HepG2 (cell line): ENCODE measurements at regions not wholly inside any gene's neighbourhood (a gene's known extent, or its start where the extent isn't known, plus 50 kb on each side); places are given as distances from the start of the nearest gene placed in this dataset.

Source experiments
- FOXK1 ChIP-seq: sonication (generic); formaldehyde crosslinking; IDR thresholded peaks from 2 replicates; pipeline ENCODE4 v1.4.0; 2020; ENCODE audit warnings: low read depth, missing genetic modification reagents, borderline replicate concordance
- MEIS2 ChIP-seq: sonication (generic); formaldehyde crosslinking; IDR thresholded peaks from 2 replicates; pipeline ENCODE4 v1.9.0; 2021; ENCODE audit warnings: mild to moderate bottlenecking, missing genetic modification reagents
- PAF1 ChIP-seq: IDR thresholded peaks from 2 replicates; pipeline ENCODE4 v1.6.1; 2016; ENCODE audit warnings: missing genetic modification reagents, missing compliant biosample characterization
- PITX1 ChIP-seq: sonication (generic); formaldehyde crosslinking; IDR thresholded peaks from 2 replicates; pipeline ENCODE4 v1.5.1; 2020; ENCODE audit warnings: mild to moderate bottlenecking, missing genetic modification reagents
- RELA ChIP-seq: sonication (generic); formaldehyde crosslinking; IDR thresholded peaks from 2 replicates; pipeline ENCODE4 v1.4.0; 2020; ENCODE audit warnings: missing genetic modification reagents
- RFXAP ChIP-seq: sonication (generic); formaldehyde crosslinking; IDR thresholded peaks from 2 replicates; pipeline ENCODE4 v1.4.0; 2020; ENCODE audit warnings: missing genetic modification reagents, borderline replicate concordance
- ZNF33A ChIP-seq: sonication (generic); formaldehyde crosslinking; IDR thresholded peaks from 2 replicates; pipeline ENCODE4 v1.5.1; 2020; ENCODE audit warnings: missing genetic modification reagents, mild to moderate bottlenecking, moderate library complexity, borderline replicate concordance
- ZNF501 ChIP-seq: sonication (generic); formaldehyde crosslinking; IDR thresholded peaks from 2 replicates; pipeline ENCODE4 v1.5.1; 2020; ENCODE audit warnings: mild to moderate bottlenecking, moderate library complexity, missing genetic modification reagents
- ZNF672 ChIP-seq: sonication (generic); formaldehyde crosslinking; IDR thresholded peaks from 2 replicates; pipeline ENCODE4 v1.8.1; 2022; ENCODE audit warnings: missing genetic modification reagents
- ZNF768 ChIP-seq: sonication (generic); formaldehyde crosslinking; IDR thresholded peaks from 2 replicates; pipeline ENCODE4 v1.4.0; 2020; ENCODE audit warnings: missing genetic modification reagents
- ZNF782 ChIP-seq: sonication (generic); formaldehyde crosslinking; IDR thresholded peaks from 2 replicates; pipeline ENCODE4 v1.4.0; 2020; ENCODE audit warnings: missing genetic modification reagents, mild to moderate bottlenecking, borderline replicate concordance
- TF ChIP-seq, protein P1 (sequence below): IDR thresholded peaks from 2 replicates; pipeline ENCODE4 v1.6.1; 2016; ENCODE audit warnings: mild to moderate bottlenecking
- TF ChIP-seq, protein P2 (sequence below): sonication (generic); formaldehyde crosslinking; IDR thresholded peaks from 2 replicates; pipeline ENCODE4 v1.8.0; 2022; ENCODE audit warnings: mild to moderate bottlenecking, missing genetic modification reagents, moderate library complexity
- TF ChIP-seq, protein P3 (sequence below): sonication (generic); formaldehyde crosslinking; conservative IDR thresholded peaks from 2 replicates; pipeline ENCODE4 v1.8.0; 2022; ENCODE audit warnings: mild to moderate bottlenecking, moderate library complexity, missing genetic modification reagents
- TF ChIP-seq, protein P4 (sequence below): sonication (generic); formaldehyde crosslinking; IDR thresholded peaks from 2 replicates; pipeline ENCODE4 v1.5.1; 2020; ENCODE audit warnings: mild to moderate bottlenecking, missing genetic modification reagents
- TF ChIP-seq, protein P5 (sequence below): sonication (generic); formaldehyde crosslinking; IDR thresholded peaks from 2 replicates; pipeline ENCODE4 v1.4.0; 2020; ENCODE audit warnings: low read depth, mild to moderate bottlenecking, missing genetic modification reagents
- TF ChIP-seq, protein P6 (sequence below): sonication (generic); formaldehyde crosslinking; IDR thresholded peaks from 2 replicates; pipeline ENCODE4 v1.9.0; 2022; ENCODE audit warnings: missing genetic modification reagents, mild to moderate bottlenecking, borderline replicate concordance

DNA sequence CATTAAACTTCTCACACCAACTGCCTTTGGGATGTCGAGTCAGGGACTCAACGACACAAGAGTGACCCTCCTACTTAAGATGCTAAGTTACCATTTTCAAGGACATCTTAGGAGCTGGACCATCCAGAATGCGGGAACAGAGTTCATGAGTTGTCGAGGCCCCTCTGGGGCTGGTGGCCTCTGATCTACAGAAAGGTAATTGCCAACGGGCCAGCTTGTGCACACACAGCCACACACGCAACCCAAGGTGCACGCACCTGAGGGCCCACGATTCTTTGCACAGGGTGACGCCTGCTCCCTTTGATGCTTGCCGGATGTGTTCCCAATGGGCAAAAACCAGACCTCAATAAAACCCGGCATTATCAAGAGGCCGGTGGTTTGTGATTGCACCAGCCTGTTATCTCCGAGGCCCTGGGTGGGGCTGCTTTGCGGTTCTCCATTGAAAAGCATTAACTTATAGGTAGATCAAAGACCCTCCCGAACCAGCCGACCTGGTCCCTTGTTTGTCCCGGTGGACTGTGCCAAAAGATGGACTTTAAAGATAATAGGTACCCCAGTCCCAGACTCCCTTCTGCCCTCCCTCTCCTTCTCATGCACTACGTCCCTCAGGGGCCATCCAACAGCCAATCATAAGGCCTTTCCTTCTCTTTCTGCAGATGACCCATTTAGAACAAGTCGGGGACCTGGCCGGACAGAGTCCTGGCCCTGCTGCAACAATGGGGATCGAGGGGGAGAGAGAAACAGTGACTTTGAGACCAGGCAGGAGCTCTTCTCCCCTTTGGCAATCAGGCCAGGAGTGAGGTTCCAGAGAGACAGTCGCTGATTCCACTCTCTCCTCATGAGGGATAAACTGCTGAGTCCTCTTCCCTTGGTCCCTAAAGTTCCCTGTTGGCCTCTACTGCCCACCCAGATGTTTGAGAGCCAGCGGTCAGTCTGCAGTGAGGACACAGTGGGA lies 292.5 kb downstream of the SOX9 start (continued):
- TF ChIP-seq RELA (CRISPR knock-in tag) (peak; percentile 93), ZNF768 (peak; percentile 85), ZNF672 (no peak), MEIS2 (CRISPR knock-in tag) (peak; percentile 92), PITX1 (CRISPR knock-in tag) (peak; percentile 97), ZNF33A (no peak), RFXAP (peak; percentile 82; the same call in 1 of the 2 replicates), ZNF782 (CRISPR knock-in tag) (0 out of 2 replicates have a peak, but pooled peaks have one; percentile 49), PAF1 (CRISPR knock-in tag) (0 out of 2 replicates have a peak, but pooled peaks have one; percentile 30), FOXK1 (CRISPR knock-in tag) (peak; percentile 89; the same call in 1 of the 2 replicates), ZNF501 (CRISPR knock-in tag) (peak; percentile 91)
- TF ChIP-seq, protein P1, sequence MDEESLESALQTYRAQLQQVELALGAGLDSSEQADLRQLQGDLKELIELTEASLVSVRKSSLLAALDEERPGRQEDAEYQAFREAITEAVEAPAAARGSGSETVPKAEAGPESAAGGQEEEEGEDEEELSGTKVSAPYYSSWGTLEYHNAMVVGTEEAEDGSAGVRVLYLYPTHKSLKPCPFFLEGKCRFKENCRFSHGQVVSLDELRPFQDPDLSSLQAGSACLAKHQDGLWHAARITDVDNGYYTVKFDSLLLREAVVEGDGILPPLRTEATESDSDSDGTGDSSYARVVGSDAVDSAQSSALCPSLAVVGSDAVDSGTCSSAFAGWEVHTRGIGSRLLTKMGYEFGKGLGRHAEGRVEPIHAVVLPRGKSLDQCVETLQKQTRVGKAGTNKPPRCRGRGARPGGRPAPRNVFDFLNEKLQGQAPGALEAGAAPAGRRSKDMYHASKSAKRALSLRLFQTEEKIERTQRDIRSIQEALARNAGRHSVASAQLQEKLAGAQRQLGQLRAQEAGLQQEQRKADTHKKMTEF (CRISPR knock-in tag) = peak; percentile 99
- TF ChIP-seq, protein P2, sequence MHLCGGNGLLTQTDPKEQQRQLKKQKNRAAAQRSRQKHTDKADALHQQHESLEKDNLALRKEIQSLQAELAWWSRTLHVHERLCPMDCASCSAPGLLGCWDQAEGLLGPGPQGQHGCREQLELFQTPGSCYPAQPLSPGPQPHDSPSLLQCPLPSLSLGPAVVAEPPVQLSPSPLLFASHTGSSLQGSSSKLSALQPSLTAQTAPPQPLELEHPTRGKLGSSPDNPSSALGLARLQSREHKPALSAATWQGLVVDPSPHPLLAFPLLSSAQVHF = no peak
- TF ChIP-seq, protein P3, sequence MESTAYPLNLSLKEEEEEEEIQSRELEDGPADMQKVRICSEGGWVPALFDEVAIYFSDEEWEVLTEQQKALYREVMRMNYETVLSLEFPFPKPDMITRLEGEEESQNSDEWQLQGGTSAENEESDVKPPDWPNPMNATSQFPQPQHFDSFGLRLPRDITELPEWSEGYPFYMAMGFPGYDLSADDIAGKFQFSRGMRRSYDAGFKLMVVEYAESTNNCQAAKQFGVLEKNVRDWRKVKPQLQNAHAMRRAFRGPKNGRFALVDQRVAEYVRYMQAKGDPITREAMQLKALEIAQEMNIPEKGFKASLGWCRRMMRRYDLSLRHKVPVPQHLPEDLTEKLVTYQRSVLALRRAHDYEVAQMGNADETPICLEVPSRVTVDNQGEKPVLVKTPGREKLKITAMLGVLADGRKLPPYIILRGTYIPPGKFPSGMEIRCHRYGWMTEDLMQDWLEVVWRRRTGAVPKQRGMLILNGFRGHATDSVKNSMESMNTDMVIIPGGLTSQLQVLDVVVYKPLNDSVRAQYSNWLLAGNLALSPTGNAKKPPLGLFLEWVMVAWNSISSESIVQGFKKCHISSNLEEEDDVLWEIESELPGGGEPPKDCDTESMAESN (CRISPR knock-in tag) = peak; percentile 79; the same call in 1 of the 2 replicates
- TF ChIP-seq, protein P4, sequence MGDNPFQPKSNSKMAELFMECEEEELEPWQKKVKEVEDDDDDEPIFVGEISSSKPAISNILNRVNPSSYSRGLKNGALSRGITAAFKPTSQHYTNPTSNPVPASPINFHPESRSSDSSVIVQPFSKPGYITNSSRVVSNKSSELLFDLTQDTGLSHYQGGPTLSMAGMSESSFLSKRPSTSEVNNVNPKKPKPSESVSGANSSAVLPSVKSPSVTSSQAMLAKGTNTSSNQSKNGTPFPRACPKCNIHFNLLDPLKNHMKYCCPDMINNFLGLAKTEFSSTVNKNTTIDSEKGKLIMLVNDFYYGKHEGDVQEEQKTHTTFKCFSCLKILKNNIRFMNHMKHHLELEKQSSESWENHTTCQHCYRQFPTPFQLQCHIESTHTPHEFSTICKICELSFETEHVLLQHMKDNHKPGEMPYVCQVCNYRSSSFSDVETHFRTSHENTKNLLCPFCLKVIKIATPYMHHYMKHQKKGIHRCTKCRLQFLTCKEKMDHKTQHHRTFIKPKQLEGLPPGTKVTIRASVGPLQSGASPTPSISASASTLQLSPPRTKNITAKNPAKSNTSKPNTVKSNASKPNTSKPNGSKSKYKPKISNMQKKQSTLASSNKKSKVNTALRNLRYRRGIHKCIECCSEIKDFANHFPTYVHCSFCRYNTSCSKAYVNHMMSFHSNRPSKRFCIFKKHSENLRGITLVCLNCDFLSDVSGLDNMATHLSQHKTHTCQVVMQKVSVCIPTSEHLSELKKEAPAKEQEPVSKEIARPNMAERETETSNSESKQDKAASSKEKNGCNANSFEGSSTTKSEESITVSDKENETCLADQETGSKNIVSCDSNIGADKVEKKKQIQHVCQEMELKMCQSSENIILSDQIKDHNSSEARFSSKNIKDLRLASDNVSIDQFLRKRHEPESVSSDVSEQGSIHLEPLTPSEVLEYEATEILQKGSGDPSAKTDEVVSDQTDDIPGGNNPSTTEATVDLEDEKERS (CRISPR knock-in tag) = peak; percentile 95
- TF ChIP-seq, protein P5, sequence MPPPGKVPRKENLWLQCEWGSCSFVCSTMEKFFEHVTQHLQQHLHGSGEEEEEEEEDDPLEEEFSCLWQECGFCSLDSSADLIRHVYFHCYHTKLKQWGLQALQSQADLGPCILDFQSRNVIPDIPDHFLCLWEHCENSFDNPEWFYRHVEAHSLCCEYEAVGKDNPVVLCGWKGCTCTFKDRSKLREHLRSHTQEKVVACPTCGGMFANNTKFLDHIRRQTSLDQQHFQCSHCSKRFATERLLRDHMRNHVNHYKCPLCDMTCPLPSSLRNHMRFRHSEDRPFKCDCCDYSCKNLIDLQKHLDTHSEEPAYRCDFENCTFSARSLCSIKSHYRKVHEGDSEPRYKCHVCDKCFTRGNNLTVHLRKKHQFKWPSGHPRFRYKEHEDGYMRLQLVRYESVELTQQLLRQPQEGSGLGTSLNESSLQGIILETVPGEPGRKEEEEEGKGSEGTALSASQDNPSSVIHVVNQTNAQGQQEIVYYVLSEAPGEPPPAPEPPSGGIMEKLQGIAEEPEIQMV = peak; percentile 77; the same call in 1 of the 2 replicates
- TF ChIP-seq, protein P6, sequence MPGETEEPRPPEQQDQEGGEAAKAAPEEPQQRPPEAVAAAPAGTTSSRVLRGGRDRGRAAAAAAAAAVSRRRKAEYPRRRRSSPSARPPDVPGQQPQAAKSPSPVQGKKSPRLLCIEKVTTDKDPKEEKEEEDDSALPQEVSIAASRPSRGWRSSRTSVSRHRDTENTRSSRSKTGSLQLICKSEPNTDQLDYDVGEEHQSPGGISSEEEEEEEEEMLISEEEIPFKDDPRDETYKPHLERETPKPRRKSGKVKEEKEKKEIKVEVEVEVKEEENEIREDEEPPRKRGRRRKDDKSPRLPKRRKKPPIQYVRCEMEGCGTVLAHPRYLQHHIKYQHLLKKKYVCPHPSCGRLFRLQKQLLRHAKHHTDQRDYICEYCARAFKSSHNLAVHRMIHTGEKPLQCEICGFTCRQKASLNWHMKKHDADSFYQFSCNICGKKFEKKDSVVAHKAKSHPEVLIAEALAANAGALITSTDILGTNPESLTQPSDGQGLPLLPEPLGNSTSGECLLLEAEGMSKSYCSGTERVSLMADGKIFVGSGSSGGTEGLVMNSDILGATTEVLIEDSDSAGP (CRISPR knock-in tag) = peak; percentile 82
